HG02588 (cell line): ENCODE measurements at regions not wholly inside any gene's neighbourhood (a gene's known extent, or its start where the extent isn't known, plus 50 kb on each side); places are given as distances from the start of the nearest gene placed in this dataset.
"Not testable (repeated sequence)": the region's sequence is repeated elsewhere in the genome, so short reads cannot be mapped to it uniquely, and the experiment has no call there.

Experiments used
- ATAC-seq: cut with Tn5 transposase; IDR thresholded peaks from one replicate; pipeline ENCODE4 v1.9.1; 2021; ENCODE audit warnings: mild to moderate bottlenecking, moderate library complexity; ENCODE audit not compliant: unreplicated experiment

- ATAC-seq, result no peak
These were observed 129.8 kb downstream of the BCL2L11 start for GRCh38 chr2:111250448-111251030.

DNA sequence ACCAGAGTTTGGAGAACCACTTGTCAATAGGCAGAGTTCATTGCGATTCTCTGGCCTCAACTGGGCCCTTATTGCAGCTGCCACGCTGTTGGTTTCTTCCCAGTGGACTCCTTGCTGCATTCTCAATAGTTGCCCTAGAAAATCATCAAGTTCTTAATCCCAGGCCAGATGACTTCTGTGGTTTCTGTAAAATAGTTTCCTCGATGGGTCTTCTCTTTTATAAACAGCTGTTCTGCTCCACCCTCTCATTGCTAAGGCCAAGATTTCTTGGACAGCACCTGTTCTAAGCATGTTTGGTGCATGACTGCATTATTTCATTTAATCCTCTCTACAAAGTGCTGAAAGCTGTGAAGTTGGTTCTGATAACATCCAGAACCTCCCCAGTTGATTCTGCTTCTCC, 131.0 kb downstream of the BCL2L11 start:
- no peak for ATAC-seq

- no peak for ATAC-seq
These were observed 131.7 kb downstream of the BCL2L11 start for GRCh38 chr2:111252436-111252835.

DNA sequence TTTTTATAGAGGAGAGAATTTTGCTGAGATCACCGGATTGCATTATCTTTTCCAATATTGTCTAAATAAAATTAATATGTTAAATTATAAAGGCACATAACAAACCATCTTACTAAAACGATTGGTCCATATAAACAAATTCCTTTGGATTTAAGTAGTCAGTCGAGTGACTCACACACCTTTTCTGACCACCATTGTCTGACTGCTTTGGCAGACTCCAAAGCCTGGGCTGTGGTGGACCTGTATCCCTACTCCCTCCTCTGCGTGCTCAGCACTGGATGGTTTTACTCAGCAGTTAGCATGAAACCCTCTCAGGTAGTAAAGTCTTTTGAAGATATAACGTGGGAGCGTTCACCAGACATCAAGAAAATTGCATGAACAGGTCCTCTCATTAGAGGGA, 134.2 kb downstream of the BCL2L11 start:
- not testable (repeated sequence) for ATAC-seq

- not testable (repeated sequence) for ATAC-seq
These were observed 135.9 kb downstream of the BCL2L11 start for GRCh38 chr2:111256628-111257027.

GRCh38 chr2:111257607-111258006, 136.9 kb downstream of the BCL2L11 start:
- ATAC-seq, result not testable (repeated sequence)

GRCh38 chr2:111258318-111258717, 137.6 kb downstream of the BCL2L11 start:
- not testable (repeated sequence) for ATAC-seq

- ATAC-seq, result not testable (repeated sequence)
These were observed 142.1 kb downstream of the BCL2L11 start for GRCh38 chr2:111262627-111263379.

GRCh38 chr2:111263380-111264017, 142.8 kb downstream of the BCL2L11 start:
- not testable (repeated sequence) for ATAC-seq

- not testable (repeated sequence) for ATAC-seq
These were observed 144.2 kb downstream of the BCL2L11 start for GRCh38 chr2:111264956-111265355.

DNA sequence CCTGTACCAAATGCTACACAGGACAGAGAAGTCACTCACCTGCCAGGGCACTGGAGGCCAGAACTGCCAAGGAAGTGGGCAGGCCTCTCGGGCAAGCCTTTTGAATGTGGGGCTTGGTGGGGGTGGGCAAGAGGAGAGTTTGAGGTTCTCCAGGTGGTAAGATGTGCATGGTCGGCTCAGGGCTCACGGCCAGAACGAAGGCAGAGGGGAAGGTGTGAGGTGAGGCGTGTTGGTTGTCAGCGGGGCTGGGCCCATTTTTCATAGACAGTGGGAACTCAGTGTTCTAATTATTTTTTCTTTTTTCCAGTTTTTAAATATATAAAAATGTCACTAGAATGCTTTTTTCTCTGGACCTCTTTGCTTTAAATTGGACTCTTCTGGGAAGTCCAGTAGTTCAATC, 145.8 kb downstream of the BCL2L11 start:
- ATAC-seq, result not testable (repeated sequence)

DNA sequence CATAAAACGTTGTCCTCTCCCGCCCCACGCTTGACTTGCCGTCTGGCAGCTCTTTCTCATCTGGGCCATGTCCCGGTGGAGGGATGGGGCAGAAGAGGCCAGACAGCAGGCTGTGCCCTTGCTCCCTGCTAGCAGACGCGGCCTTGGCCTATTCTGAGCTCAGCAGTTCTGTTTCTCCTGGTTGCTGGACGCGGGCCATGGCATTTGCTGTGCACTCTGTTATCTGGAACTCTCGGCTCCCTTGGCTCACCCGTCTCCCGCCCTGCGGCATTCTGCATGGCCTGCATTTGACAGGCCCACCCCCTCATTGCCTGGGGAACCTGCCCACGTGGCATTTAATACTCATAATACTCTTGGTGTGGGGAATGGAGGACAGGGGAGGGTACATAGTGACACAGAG, 146.3 kb downstream of the BCL2L11 start:
- not testable (repeated sequence) for ATAC-seq

DNA sequence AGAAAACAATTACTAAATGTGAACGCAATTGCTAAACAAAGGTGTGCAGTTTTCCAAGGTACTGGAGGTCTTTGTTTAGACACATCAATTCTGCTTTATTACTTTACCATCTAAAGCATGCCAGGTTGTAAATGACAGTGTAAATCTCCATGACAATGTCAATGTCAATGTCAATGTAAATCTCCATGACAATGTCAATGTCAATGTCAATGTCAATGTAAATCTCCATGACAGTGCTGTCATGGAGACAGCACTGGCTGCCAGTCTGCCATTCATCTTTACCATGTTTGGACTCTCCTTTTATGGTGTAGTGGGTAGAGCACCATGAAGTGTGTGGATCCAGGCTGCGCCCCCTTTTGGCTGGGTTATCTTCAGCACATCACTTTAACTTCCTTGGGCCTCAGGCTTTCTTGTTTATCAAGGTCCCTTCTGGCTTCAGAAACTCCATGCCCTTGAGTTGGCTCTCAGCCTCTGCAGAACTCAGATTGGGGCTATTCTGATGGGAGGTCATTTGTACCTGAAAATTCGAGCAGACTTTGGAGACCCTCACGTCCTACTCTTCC, 149.1 kb downstream of the BCL2L11 start:
- ATAC-seq, result not testable (repeated sequence)

DNA sequence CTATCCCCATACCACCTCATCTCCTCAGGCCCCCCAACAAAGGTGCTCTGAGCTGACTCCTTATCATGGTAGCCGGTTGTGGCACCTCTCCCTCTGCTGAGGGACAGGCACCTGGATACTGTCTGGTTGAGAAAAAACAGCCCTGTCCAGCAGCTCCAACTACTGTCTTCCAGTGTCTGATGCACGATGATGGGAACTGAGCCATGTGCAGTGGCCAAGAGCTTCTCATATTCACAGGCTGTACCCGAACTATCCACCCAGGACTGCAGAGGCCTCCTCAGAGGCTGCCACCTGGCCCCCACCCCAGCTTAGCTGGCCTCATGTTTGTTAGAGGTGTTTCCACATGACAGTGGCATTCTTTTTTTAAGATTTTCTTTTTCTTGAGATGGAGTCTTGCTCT, 149.9 kb downstream of the BCL2L11 start:
- not testable (repeated sequence) for ATAC-seq

GRCh38 chr2:111271647-111272304, 151.1 kb downstream of the BCL2L11 start:
- not testable (repeated sequence) for ATAC-seq

- not testable (repeated sequence) for ATAC-seq
These were observed 152.3 kb downstream of the BCL2L11 start for GRCh38 chr2:111273007-111273406.

DNA sequence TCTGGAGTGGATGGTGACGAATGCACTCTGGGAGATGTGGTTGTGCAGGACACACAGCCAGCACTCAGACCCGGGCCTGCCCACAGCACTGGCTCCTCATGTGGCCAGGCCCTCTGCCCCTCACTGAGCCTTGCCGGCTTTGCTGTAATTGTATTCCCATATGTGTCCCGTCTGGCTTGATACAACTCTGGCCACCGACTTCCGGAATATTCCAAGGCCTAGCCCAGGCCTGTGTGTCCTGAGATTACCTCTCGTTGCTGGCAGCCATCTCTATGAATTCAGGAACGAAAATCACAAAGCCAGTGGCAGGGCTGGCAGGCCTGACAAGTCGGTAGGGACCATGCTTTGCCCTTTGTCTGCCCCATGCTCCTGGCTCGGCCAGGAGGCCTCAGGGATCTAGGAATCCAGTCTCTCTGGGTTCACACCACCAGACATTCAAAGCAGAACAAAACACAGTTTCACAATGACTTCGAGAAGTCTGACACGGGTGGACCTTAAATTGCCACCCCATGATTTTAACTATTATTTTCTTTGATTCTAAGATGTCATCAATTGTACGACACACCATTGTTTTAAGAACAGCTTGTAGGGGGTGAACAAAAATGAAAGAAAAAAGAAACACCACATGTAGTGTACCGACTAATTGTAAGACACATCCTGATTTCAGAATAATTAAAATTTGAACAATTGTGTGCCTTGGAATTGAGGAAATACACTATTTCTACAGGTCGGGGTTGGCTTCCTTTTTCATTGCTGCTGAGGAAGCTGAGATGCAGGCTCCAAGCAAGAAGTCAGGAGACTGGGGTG, 154.5 kb downstream of the BCL2L11 start:
- not testable (repeated sequence) for ATAC-seq

- ATAC-seq, result not testable (repeated sequence)
These were observed 155.1 kb downstream of the BCL2L11 start for GRCh38 chr2:111275854-111276171.

GRCh38 chr2:111278133-111278532, 157.4 kb downstream of the BCL2L11 start:
- ATAC-seq, result not testable (repeated sequence)

GRCh38 chr2:111280709-111281286, 160.1 kb downstream of the BCL2L11 start:
- not testable (repeated sequence) for ATAC-seq
